ENCODE measurements at regions not wholly inside any gene's neighbourhood (a gene's known extent, or its start where the extent isn't known, plus 50 kb on each side); places are given as distances from the start of the nearest gene placed in this dataset.
A peak's percentile ranks its signal among the peaks of the same experiment; 100 is the strongest.
"Not testable (repeated sequence)": the region's sequence is repeated elsewhere in the genome, so short reads cannot be mapped to it uniquely, and the experiment has no call there.

DNA sequence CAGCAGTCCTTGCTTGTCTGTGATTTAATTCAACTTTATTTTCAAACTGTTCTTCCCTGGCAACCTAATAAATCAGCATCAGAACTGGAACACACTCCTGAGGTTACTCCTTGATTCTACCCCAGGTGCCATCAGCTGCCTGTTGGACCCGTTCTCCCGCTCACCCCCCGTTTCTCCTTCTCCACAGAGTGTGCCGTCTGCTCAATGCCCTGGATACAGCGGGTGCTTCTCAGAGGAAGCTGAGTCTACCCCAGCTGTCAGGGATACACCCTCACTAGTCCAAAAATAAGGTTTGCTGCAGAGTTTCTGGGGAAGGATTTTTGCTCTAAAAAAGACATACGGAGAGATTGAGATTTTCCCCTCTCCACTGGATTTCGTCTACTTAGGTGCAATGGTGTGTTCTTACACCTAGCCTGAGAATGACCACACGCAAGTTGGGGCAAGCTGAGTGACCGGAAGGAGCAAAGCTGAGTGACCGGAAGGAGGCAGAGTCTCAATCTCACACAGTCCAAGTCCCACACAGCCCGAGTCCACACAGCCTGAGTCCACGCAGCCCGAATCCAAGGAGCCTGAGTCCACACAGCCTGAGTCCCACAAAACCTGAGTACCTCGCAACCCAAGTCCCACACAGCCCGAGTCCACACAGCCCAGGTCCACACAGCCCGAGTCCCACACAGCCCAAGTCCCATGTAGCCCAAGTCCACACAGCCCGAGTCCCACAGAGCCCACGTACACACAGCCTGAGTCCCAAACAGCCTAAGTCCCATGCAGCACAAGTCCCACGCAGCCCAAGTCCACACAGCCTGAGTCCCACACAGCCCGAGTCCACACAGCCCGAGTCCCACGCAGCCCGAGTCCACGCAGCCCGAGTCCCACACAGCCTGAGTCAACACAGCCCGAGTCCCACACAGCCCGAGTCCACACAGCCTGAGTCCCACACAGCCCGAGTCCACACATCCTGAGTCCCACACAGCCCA is 58.6 kb upstream of the DACT2 start:
- no peaks in the 10 kb centered on the region for H3K9me3 ChIP-seq
- H3K27me3 Mint-ChIP-seq, result no peaks in the 10 kb centered on the region
- WGBS (ENCODE audit: insufficient coverage), result 97% methylated on average over 22 of the region's 28 CpGs
- ATAC-seq (replicated peaks in 1 of 4) (no peak), DNase-seq (no peak)
- H3K27me3 ChIP-seq (replicated peaks in 1 of 2; ENCODE audit: control insufficient read depth in 2 of 2, extremely low read depth in 1 of 2, insufficient read depth in 2 of 2, low read length in 1 of 2), result no peaks in the 10 kb centered on the region
- H3K4me3 ChIP-seq (ENCODE audit: control insufficient read depth in 1 of 2, extremely low read depth in 1 of 2, low read length in 1 of 2), result no peak overlapping the region
- CTCF ChIA-PET, result no interaction called here
- H3K36me3 Mint-ChIP-seq, result no peaks in the 10 kb centered on the region
- no peak overlapping the region for H3K4me3 Mint-ChIP-seq
- H3K9me3 Mint-ChIP-seq, result no peaks in the 10 kb centered on the region
- peak overlapping the region in 1 of 2 donors; percentile 11 for H3K27ac Mint-ChIP-seq
- H3K4me1 ChIP-seq (ENCODE audit: control insufficient read depth in 1 of 2, extremely low read depth in 1 of 2, insufficient read depth in 2 of 2, low read length in 2 of 2), result no peaks in the 10 kb centered on the region
- no peaks in the 10 kb centered on the region for H3K36me3 ChIP-seq (ENCODE audit: control insufficient read depth in 2 of 2, extremely low read depth in 1 of 2, insufficient read depth in 1 of 2, low read length in 1 of 2)
- H3K27ac ChIP-seq (ENCODE audit: low read length), result no peak overlapping the region
- no peaks in the 10 kb centered on the region for H3K4me1 Mint-ChIP-seq
- POLR2A ChIA-PET, result no interaction called here

DNA sequence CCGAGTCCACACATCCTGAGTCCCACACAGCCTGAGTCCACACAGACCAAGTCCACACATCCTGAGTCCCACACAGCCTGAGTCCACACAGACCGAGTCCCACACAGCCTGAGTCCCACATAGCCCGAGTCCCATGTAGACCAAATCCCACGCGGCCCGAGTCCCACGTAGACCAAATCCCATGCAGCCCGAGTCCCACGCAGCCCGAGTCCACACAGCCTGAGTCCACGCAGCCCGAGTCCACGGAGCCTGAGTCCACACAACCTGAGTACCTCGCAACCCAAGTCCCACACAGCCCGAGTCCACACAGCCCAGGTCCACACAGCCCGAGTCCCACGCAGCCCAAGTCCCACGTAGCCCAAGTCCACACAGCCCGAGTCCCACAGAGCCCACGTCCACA is 60.0 kb upstream of the DACT2 start:
- H3K4me1 ChIP-seq (ENCODE audit: control insufficient read depth in 1 of 2, extremely low read depth in 1 of 2, insufficient read depth in 2 of 2, low read length in 2 of 2); H3K36me3 ChIP-seq (ENCODE audit: control insufficient read depth in 2 of 2, extremely low read depth in 1 of 2, insufficient read depth in 1 of 2, low read length in 1 of 2); H3K36me3 Mint-ChIP-seq; H3K27ac ChIP-seq (ENCODE audit: low read length); ATAC-seq (replicated peaks in 1 of 4); H3K4me1 Mint-ChIP-seq; CTCF ChIA-PET; H3K27me3 ChIP-seq (replicated peaks in 1 of 2; ENCODE audit: control insufficient read depth in 2 of 2, extremely low read depth in 1 of 2, insufficient read depth in 2 of 2, low read length in 1 of 2); H3K9me3 ChIP-seq; H3K9me3 Mint-ChIP-seq; H3K4me3 ChIP-seq (ENCODE audit: control insufficient read depth in 1 of 2, extremely low read depth in 1 of 2, low read length in 1 of 2); POLR2A ChIA-PET; DNase-seq; H3K4me3 Mint-ChIP-seq; H3K27me3 Mint-ChIP-seq; H3K27ac Mint-ChIP-seq: not testable (repeated sequence)
- 84% methylated on average over 17 of the region's 20 CpGs for WGBS (ENCODE audit: insufficient coverage)

DNA sequence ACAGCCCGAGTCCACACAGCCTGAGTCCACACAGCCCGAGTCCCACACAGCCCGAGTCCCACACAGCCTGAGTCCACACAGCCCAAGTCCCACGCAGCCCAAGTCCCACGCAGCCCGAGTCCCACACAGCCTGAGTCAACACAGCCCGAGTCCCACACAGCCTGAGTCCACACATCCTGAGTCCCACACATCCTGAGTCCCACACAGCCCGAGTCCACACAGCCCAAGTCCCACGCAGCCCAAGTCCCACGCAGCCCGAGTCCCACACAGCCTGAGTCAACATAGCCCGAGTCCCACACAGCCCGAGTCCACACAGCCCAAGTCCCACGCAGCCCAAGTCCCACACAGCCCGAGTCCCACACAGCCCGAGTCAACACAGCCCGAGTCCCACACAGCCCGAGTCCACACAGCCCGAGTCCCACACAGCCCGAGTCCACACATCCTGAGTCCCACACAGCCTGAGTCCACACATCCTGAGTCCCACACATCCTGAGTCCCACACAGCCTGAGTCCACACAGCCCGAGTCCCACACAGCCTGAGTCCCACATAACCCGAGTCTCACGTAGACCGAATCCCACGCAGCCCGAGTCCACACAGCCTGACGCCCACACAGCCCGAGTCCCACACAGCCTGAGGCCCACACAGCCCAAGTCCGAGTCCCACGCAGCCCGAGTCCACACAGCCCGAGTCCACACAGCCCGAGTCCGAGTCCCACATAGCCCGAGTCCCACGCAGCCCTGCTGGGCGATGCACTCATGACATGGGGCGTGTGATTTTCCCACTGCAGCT is 60.6 kb upstream of the SMOC2 start:
- H3K36me3 Mint-ChIP-seq; H3K27me3 Mint-ChIP-seq; H3K4me1 Mint-ChIP-seq; H3K4me1 ChIP-seq (ENCODE audit: control insufficient read depth in 1 of 2, extremely low read depth in 1 of 2, insufficient read depth in 2 of 2, low read length in 2 of 2); H3K27ac ChIP-seq (ENCODE audit: low read length); H3K27me3 ChIP-seq (replicated peaks in 1 of 2; ENCODE audit: control insufficient read depth in 2 of 2, extremely low read depth in 1 of 2, insufficient read depth in 2 of 2, low read length in 1 of 2); H3K9me3 Mint-ChIP-seq; DNase-seq; H3K36me3 ChIP-seq (ENCODE audit: control insufficient read depth in 2 of 2, extremely low read depth in 1 of 2, insufficient read depth in 1 of 2, low read length in 1 of 2); H3K27ac Mint-ChIP-seq; H3K9me3 ChIP-seq; CTCF ChIA-PET; H3K4me3 ChIP-seq (ENCODE audit: control insufficient read depth in 1 of 2, extremely low read depth in 1 of 2, low read length in 1 of 2); ATAC-seq (replicated peaks in 1 of 4); POLR2A ChIA-PET; H3K4me3 Mint-ChIP-seq: not testable (repeated sequence)
- WGBS (ENCODE audit: insufficient coverage), result 91% methylated on average over 34 of the region's 38 CpGs

DNA sequence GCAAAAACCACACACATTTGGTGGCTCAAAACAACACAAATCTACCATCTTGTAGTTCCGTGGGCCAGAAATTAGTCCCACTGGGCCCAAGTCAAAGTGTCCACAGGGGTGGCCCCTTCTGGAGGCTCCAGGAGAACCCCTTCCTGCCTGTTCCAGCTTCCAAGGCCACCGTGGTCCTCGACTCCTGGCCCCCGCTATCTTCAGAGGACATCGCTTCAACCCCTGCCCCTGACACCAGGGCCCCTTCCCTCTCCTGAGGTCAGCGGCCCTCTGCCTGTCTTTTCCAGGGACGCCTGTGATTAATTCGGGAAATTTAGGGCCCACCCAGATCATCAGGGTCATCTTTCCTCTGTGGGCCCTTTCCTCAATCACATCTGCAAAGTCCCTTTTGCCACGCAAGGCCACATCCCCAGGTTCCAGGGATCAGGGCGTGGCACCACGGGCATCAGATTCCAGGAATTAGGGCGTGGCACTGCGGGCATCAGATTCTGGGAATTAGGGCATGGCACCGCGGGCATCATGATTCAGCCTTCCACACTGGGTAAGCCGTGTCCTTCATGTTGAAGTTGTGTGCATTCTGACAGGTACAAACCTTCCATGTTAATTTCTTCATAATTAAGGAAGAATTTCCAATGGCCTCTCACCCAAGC is 59.9 kb upstream of the SMOC2 start:
- Mint-ChIP-seq H3K4me1 (no peaks in the 10 kb centered on the region), H3K27ac (no peak overlapping the region), H3K36me3 (no peaks in the 10 kb centered on the region), H3K4me3 (no peak overlapping the region), H3K9me3 (no peaks in the 10 kb centered on the region), H3K27me3 (no peaks in the 10 kb centered on the region)
- ATAC-seq (replicated peaks in 1 of 4), result no peak
- H3K36me3 ChIP-seq (ENCODE audit: control insufficient read depth in 2 of 2, extremely low read depth in 1 of 2, insufficient read depth in 1 of 2, low read length in 1 of 2), result no peaks in the 10 kb centered on the region
- no peaks in the 10 kb centered on the region for H3K9me3 ChIP-seq
- no peaks in the 10 kb centered on the region for H3K27me3 ChIP-seq (replicated peaks in 1 of 2; ENCODE audit: control insufficient read depth in 2 of 2, extremely low read depth in 1 of 2, insufficient read depth in 2 of 2, low read length in 1 of 2)
- ChIA-PET POLR2A (no interaction called here), CTCF (no interaction called here)
- H3K4me1 ChIP-seq (ENCODE audit: control insufficient read depth in 1 of 2, extremely low read depth in 1 of 2, insufficient read depth in 2 of 2, low read length in 2 of 2), result no peaks in the 10 kb centered on the region
- WGBS (ENCODE audit: insufficient coverage), result 90% methylated on average over 16 of the region's 16 CpGs
- DNase-seq, result no peak
- no peak overlapping the region for H3K4me3 ChIP-seq (ENCODE audit: control insufficient read depth in 1 of 2, extremely low read depth in 1 of 2, low read length in 1 of 2)
- H3K27ac ChIP-seq (ENCODE audit: low read length), result no peak overlapping the region

DNA sequence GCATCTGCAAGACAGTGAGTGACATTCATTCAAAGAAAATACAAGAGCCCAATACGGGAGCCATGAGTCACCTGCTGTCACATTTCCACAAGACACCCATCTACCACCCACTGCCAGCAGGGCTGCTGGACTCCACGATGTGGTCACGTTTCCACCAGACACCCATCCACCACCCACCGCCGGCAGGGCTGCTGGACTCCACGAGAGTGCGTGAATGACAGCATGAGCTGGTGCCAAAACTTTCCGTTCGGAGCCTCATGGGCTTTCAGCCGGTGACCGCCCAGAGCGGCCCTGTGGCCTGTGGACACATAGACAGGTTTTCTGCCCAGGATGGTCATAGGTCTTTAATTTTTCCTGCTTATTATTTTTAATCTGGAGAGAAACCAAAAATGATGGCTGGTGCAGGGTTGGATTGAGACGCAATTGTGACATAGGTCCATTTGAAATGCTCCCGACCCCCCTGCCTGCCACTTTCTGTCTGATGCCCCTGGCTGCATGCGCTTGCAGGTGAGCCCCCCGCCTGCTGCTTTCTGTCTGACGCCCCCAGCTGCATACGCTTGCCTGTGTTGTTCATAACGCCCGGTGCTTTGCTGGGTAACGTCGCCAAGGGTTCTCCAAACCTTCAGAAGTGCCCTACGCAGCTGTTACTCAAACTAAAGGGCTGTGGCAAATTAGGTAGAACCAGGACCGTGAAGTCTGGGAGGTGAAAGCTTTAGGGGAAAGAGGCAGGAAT is 59.1 kb upstream of the SMOC2 start:
- Mint-ChIP-seq H3K27ac (no peak overlapping the region), H3K9me3 (no peaks in the 10 kb centered on the region), H3K27me3 (no peaks in the 10 kb centered on the region), H3K4me3 (no peak overlapping the region), H3K36me3 (no peaks in the 10 kb centered on the region), H3K4me1 (no peaks in the 10 kb centered on the region)
- Histone ChIP-seq H3K27ac (ENCODE audit: low read length) (no peak overlapping the region), H3K27me3 (replicated peaks in 1 of 2; ENCODE audit: control insufficient read depth in 2 of 2, extremely low read depth in 1 of 2, insufficient read depth in 2 of 2, low read length in 1 of 2) (no peaks in the 10 kb centered on the region), H3K4me1 (ENCODE audit: control insufficient read depth in 1 of 2, extremely low read depth in 1 of 2, insufficient read depth in 2 of 2, low read length in 2 of 2) (no peaks in the 10 kb centered on the region), H3K36me3 (ENCODE audit: control insufficient read depth in 2 of 2, extremely low read depth in 1 of 2, insufficient read depth in 1 of 2, low read length in 1 of 2) (no peaks in the 10 kb centered on the region), H3K4me3 (ENCODE audit: control insufficient read depth in 1 of 2, extremely low read depth in 1 of 2, low read length in 1 of 2) (no peak overlapping the region), H3K9me3 (no peaks in the 10 kb centered on the region)
- CTCF ChIA-PET, result no interaction called here
- POLR2A ChIA-PET, result no interaction called here
- ATAC-seq (replicated peaks in 1 of 4) (no peak), DNase-seq (no peak)
- 91% methylated on average over 21 of the region's 24 CpGs for WGBS (ENCODE audit: insufficient coverage)

DNA sequence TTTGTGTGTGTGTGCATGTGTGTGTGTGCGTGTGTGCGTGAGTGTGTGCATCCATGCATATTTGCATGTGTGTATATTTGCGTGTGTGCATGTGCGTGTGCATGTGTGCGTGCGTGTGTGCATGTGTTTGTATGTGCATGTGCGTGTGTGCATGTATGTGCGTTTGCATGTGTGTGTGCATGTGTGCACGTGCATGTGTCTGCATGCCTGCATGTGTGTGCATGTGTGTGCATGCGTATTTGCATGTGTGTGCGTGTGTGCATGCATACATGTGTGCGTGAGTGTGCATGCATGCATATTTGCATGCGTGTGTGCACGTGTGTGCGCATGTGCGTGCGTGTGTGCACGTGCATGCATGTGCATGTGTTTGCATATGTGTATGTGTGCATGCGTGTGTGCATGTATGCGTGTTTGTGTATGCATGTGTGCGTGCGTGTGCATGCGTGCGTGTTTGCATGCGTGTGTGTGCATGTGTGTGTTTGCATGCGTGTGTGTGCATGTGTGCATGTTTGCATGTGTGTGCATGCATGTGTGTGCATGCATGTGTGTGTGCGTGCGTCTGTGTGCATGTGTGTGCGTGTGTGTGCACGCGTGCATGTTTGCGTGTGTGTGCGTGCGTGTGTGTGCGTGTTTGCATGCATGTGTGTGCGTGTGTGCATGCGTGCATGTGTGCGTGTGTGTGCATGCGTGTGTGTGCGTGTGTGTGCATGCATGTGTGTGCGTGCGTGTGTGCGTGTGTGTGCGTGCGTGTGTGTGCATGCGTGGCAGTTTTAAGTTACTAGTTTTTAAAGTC is 57.7 kb upstream of the SMOC2 start:
- POLR2A ChIA-PET, result no interaction called here
- CTCF ChIA-PET, result no interaction called here
- Histone ChIP-seq H3K4me1 (ENCODE audit: control insufficient read depth in 1 of 2, extremely low read depth in 1 of 2, insufficient read depth in 2 of 2, low read length in 2 of 2) (no peaks in the 10 kb centered on the region), H3K4me3 (ENCODE audit: control insufficient read depth in 1 of 2, extremely low read depth in 1 of 2, low read length in 1 of 2) (no peak overlapping the region), H3K36me3 (ENCODE audit: control insufficient read depth in 2 of 2, extremely low read depth in 1 of 2, insufficient read depth in 1 of 2, low read length in 1 of 2) (no peaks in the 10 kb centered on the region), H3K27me3 (replicated peaks in 1 of 2; ENCODE audit: control insufficient read depth in 2 of 2, extremely low read depth in 1 of 2, insufficient read depth in 2 of 2, low read length in 1 of 2) (no peaks in the 10 kb centered on the region), H3K27ac (ENCODE audit: low read length) (no peak overlapping the region), H3K9me3 (no peaks in the 10 kb centered on the region)
- Mint-ChIP-seq H3K36me3 (no peaks in the 10 kb centered on the region), H3K27me3 (no peaks in the 10 kb centered on the region), H3K9me3 (no peaks in the 10 kb centered on the region), H3K27ac (no peak overlapping the region), H3K4me1 (no peaks in the 10 kb centered on the region), H3K4me3 (no peak overlapping the region)
- DNase-seq (no peak), ATAC-seq (replicated peaks in 1 of 4) (no peak)
- 86% methylated on average over 26 of the region's 46 CpGs for WGBS (ENCODE audit: insufficient coverage)

Measured in T-cell (primary cell).